HG03095 (cell line): ENCODE measurements at regions not wholly inside any gene's neighbourhood (a gene's known extent, or its start where the extent isn't known, plus 50 kb on each side); places are given as distances from the start of the nearest gene placed in this dataset.
"Not testable (repeated sequence)": the region's sequence is repeated elsewhere in the genome, so short reads cannot be mapped to it uniquely, and the experiment has no call there.

ENCODE experiments used
- ATAC-seq: cut with Tn5 transposase; IDR thresholded peaks from one replicate; pipeline ENCODE4 v1.9.1; 2021; ENCODE audit warnings: moderate library complexity; ENCODE audit not compliant: unreplicated experiment

DNA sequence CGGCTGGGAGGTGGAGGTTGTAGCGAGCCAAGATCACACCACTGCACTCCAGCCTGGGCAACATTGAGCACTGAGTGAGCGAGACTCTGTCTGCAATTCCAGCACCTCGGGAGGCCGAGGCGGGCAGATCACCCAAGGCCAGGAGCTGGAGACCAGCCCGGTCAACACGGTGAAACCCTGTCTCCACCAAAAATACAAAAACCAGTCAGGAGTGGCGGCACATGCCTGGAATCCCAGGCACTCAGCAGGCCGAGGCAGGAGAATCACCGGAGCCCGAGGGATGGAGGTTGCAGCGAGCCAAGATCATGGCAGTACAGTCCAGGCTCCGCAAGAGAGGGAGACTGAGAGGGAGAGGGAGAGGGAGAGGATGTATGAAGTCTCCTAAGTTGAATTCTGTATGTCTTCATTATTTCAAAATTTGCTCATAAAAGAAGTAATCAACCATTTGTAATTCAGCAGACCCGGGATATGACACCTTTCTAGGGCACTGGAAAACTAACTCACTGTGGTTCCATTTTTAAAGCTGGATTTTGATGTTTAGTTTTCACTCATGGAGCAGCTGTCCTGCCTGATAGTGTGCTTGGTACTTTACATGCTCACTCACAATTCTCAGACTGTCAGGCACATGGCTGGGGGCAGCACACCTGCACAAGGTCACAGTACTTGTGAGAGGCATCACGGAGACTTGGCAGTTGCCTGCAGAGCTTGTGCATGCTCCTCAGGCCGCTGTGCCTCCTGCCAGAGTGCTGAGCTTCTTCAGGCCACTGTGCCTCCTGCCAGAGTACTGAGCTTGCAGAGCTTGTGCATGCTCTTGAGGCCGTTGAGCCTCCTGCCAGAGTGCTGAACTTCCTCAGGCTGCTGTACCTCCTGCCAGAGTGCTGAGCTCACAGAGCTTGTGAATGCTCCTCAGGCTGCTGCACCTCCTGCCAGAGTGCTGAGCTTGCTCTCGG is 106.2 kb downstream of the ERMARD start:
- no peak for ATAC-seq

DNA sequence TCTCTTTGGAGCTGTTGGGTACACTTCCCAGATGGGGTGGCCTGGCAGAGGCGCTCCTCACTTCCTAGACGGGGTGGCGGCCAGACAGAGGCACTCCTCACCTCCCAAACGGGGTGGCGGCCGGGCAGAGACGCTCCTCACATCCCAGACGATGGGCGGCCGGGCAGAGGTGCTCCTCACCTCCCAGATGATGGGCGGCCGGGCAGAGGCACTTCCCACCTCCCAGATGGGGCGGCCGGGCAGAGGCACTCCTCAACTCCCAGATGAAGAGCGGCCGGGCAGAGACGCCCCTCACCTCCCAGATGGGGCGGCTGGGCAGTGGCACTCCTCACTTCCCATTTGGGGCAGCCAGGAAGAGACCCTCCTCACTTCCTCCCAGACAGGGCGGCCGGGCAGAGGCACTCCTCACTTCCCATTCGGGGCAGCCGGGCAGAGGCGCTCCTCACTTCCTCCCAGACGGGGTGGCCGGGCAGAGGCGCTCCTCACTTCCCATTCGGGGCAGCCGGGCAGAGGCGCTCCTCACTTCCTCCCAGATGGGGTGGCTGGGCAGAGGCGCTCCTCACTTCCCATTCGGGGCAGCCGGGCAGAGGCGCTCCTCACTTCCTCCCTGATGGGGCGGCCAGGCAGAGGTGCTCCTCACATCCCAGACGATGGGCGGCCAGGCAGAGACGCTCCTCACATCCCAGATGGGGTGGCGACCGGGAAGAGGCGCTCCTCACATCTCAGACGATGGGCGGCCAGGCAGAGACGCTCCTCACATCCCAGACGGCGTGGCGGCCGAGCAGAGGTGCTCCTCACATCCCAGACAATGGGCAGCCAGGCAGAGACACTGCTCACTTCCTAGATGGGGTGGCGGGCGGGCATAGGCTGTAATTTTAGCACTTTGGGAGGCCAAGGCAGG is 105.3 kb downstream of the ERMARD start:
- not testable (repeated sequence) for ATAC-seq

DNA sequence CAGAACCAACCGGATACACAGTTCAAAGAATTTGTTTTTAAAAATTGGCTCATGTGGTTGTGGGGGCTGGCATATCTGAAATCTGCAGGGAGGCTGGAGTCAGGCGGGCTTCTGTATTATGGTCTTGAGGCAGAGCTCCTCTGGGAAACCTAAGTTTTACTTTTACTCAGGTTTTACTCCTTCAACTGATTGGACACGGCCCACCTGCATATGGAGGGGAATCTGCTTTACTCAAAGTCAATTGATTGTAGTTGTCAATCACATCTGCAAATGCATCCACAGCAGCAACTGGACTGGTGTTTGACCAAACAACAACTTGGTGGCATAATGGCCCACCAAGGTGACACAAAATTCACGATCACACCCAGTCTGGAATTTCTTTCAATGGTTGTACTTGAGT is 103.4 kb downstream of the ERMARD start:
- no peak for ATAC-seq

DNA sequence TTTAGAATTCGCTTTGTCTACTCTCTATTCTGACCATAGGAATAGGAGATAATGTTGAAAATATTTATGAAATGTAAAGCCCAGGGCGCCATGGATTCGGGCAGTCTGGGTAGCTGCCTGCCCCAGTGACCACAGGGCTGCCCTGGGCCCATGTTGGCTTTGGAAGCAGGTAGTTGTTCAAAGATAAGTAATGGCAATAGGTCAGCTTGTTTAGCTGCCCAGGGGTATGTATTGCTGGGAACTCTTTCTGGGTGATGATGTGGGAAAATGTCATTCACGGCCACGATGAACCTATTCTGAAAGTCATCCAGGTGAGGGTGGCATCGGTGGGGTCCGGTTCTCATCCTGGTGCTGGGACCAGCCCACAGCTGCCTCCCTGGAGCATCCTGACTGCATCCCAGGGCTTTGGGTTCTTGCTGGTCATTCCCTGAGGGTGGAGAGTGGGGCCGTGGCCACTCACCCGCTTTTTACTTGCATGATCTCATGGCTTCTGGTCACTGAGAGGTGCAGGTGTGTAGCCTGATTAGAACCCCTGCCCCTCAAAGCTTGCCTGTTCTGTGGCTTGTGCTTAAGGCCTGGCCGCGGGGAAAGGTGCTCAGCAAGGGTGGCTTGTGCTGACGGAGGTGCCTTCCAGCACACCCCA is 102.8 kb downstream of the ERMARD start:
- ATAC-seq, result no peak

DNA sequence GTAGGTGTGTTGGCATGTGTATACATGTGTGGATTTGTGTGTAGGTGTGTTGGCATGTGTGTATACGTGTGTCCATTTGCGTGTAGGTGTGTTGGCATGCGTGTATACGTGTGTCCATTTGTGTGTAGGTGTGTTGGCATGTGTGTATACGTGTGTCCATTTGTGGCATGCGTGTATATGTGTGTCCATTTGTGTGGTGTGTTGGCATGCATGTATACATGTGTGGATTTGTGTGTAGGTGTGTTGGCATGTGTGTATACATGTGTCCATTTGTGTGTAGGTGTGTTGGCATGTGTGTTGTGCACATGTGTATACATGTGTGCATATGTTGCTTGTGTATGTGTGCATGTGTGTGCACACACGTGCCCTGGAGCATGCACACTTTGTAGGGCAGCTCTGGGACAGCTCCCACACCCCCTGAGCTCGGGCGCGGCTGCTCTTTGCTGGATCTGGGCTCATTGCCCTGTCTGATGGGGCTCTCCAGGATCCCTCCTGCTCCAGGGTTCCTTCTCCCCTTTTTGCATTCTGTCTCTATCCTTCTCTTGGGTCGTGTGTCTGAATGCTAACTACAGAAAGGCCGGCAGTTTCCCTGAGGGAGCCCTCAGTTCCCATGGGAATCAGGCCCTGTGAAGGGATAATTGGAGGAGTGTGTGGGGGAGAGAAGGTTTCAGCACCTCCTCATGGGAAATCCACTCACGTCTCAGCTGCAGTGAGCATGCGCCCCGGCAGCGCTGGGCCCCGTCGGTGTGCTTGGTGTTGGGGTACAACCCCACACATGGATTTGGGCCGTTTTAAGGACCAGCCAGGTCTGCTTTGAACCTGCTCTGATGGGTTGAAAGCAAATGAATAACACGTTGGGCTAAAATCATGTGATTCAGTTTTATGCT is 102.0 kb downstream of the ERMARD start:
- no peak for ATAC-seq

DNA sequence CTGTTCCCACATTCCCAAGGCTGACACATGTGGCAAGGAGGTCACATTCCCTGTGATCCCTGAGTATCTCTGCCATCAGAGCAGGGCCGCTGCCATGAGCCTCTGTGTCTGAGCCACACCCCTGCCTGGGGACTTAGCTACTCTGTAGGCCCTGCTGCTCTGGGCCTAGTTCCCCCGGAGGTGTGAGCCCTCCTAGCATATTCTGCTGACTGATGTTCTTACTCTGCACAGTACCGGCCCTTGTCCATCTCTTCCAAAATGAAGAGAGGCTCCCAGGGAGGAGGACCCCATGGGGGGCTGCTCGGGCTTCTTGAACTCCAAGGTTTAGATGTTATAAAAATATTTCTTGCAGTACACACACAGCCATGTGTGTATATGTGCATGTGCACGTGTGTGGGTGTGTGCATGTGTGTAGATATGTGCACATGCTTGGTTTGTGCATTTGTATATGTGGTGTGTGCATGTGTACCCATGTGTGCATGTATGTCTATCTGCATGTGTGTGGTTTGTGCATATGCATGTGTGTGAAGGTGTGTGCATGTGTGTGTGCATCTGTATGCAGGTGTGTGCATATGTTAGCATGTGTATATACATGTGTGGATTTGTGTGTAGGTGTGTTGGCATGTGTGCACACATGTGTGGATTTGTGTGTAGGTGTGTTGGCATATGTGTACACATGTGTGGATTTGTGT is 101.2 kb downstream of the ERMARD start:
- no peak for ATAC-seq

DNA sequence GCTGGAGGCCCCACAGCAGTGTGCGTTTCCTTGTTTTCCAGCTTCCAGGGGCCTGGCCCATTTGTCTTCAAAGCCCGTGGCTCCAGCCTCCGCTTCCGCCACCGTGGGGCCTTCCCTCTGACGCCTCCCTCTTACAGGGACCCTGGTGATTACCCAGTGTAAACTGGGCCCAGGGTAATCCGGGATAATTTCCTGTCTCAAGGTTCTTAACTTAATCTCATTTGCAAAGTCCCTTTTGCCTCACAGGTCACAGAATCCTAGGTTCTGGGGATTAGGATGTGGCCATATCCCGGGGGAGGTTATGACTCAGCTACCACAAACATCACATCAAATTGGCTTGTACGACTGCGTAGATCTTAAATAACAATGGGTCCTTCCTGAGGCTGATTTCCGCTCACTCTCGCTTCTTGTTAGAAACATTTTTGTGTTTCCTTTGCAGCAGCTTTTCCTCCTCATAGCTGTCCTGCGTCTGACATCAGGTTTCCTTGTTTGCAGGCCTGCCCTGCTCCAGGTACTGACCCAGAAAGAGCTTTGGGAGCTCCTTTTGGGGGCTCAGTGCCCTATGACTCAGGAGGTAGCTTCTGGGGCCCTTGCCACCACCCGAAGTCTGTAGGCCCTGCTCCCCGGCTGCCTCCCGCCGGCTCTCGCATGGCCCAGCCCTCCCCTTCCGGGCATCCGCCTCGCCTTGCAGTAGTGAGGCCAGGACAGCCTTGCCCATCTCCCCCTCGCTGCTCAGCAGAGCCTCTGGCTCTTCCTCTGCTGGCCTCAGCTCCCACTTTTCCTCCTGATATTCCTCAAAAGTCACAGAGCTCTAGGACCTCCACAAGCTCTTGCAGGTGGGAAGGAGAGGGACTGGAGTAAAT is 100.5 kb downstream of the ERMARD start:
- ATAC-seq, result no peak

DNA sequence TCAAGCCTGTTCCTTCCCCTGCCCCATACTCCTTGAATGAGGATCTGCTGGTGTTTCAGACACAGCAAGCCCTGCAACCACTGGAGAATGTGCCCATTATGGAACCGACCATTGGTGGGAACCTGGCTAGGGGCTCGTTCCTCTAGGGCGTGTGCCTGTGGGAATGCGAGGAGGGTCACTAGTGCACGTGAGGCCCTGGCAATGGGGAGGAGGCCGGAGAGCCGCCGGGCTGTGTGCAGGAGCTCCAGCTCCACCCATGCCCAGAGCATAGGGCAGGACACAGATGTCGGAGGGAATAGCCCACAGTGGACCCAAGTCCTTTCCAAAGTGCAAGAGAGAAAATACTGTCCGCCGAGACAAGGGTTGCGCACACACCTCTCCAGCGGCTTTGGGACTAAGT is 99.3 kb downstream of the ERMARD start:
- ATAC-seq, result no peak

DNA sequence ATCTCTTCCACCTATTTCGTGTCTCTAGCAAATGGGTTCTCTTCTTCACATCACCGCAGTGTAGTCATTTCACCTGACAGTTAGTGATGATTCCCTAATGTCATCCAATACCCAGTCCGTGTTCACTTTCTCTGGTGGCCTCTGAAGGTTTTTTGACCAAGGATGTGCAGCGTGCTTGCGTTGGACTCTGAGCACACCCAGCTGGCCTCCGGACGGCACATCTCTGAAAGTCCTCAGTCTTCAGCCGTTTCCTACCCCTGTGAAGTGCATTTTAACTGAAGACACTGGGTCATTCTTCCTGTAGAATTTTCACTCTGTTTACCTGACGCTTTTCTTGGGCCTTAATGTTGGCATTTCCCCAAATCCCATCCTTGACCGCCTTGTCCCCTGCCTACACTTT is 98.7 kb downstream of the ERMARD start:
- ATAC-seq, result no peak

DNA sequence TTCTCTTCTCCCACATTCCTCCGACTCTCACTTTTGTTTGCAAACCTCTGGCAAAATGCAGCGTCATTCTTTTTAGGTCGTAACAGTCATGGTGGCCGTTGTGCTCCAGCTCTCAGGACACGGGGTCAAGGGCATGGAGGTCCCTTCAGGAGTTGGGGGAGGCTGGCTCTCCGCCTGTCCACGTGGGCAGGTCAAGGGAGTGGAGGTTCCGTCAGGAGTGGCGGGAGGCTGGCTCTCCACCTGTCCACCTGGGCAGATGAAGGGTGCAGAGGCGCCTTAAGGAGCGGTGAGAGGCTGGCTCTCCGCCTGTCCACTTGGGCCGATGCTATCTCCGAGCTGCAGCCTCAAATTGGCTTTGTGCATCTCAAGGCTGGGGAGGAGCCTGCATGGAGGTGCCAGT is 98.0 kb downstream of the ERMARD start:
- no peak for ATAC-seq

DNA sequence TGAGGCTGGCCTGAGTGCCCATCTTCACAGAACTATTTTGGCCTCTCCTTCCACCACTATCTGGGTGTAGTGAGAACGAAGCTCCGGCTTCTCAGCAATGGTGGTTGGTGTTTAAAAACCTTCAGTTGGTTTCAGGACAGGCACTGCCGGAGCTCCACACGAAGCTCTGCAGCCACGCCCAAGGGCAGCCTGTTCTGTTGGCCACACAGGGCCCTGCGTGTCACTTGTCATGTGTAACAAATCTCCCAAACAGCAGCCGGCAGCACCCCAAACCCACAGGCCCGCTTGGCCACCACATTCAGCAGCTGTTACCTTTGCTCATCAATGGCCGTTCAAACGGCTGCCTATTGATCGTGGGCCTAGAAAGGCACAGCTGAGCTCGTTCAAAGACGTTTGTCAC is 97.5 kb downstream of the ERMARD start:
- ATAC-seq, result no peak

DNA sequence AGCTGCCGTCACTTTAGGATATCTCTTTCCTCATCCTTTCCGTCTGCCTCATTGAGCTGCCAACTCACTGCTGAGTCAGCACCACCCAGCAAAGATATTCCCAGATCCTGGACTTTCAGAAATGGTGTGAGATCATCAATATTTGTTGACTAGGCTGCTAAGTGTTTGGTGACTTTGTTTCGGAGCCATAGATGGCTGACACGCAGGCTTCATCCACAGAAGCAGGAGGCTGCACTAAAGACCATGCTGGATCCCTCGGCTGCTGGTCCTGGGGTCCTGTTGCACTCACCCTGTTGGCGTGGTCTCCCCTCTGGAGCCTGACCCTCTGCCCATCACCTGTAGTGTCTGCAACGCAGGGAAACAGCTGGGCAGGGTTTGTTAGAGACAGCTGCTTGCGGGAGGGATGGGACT is 96.5 kb downstream of the ERMARD start:
- ATAC-seq, result no peak

DNA sequence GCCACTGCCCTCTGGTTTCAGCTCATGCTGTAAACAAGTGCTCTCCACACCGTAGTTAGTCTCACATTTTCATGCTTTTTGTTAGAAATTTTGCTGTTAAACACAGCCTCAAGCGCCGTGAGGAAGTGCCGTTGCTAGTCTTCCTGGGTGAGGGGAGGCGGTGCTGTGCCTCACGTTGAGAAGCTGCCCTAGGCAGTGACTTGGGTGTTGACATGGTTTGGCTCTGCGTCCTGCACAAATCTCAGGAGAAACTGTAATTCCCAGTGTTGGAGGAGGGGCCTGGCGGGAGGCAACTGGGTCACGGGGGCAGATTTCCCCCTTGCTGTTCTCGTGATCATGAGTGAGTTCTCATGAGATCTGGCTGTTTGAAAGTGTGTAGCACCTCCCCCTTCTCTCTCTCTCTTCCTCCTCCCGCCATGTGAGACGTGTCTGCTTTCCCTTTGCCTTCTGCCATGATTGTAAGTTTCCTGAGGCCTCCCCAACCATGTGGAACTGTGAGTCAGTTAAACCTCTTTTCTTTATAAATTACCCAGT is 95.8 kb downstream of the ERMARD start:
- ATAC-seq, result no peak

DNA sequence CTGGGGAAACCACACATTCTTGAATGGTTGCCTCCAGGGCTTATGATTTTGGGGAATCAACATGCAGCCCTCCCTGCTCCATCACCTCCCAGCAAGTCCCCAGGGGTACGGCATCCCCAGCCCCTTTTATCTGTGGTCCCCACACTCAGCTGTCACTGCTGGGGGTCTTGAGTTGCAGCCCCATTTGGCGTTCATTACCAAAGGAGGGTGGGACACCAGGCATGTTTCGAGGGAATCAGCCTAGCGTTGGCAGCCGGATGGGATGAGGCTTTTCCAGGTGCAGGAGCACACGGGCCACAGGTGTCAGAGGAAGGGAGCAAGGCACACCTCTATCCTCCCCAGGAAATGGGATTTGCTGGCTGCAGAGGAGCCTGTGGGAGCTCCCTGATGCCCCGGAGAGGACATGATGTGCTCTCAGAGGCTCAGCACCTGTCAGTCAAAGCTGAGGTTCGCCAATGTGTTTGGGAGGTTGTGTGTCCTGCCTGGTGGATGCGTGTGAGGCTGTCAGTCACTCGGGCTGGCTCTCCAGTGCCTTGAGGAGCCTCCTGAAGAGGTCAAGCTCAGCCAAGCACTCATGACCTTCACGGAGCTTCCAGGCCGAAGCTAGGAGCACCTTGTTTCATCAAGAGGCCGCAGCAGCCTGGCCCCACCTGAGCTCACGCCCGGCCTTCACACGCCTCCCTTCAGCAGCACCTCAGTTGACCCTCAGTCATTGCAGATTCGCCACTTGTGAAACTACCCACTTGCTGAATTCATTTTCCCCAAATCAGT is 95.0 kb downstream of the ERMARD start:
- no peak for ATAC-seq

DNA sequence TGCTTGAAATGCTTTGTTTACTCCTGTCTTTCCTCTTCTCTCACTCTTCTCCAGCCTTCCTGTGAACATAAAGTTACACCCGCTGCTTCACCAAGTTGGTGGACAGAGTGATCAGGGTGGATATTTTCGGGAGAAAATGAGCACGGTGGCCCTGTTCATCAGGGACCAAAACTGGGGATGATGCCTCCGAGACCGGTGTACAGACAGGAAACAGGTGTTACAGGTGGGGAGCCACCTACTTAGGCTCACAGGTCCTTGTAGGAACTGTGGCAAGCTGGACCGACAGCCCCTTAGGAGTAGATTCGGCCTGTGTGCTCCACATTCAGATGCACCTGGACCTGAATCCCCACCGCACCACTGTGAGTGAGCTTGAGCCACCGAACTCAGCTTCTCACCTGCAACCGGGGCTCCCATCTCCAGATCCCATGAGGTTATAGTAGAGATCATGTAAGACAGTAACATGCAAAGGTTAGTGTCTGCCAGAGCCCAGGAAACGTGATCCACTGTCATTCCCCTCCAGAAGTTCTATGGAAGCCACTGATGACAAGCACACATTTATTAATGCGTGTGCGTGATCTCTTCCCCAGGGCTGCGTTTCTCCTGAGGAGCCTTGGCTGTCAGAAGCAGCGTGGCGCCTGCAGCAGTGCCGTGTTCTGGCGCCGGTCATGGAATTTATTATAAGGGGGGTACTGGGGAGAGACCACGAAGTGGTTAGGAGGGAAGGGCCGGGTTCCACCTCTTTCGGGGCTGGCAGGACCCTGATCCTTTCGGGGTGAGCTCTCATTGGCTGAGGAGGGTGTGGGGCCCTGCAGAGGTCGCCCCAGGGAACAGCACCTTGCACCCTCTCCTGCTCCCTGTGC is 94.2 kb downstream of the ERMARD start:
- ATAC-seq, result no peak

DNA sequence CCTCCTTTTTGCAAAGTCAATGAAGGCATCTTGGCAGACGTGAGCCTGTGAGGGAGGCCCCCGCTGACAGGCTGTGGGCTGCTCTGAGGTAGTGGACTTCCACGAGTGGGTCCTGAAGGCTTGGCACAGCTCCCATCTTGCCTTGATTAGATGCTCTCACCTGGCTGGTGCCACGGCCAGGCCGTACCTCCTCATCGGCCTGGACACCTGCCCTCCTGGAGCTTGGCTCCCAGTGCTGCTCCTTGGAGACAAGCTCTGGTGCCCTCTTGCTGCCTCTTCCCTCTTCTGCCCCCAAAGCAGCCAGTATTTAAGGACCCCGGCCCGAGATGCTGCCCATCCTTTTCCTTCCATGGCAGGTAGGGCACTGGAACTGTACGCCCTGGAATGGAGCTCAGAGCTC is 93.5 kb downstream of the ERMARD start:
- no peak for ATAC-seq

DNA sequence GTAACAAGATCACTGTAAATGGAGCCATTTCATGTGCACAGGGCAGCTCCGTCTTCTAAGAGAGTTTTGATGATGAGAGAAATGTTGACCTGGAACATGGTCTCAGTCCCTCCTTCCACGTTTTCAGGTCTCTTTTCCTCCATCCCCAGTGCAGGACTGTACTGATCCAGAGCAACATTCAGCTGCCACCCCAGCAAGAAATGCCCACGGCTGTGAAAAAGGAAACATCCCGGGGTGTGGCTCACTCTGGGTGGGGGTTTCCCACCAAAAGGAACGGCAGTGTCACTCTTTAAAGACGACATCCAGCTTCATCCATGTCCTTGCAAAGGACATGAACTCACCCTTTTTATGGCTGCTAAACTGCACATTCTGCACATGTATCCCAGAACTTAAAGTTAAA is 92.6 kb downstream of the ERMARD start:
- no peak for ATAC-seq
